H9 (cell line): ENCODE measurements at regions not wholly inside any gene's neighbourhood (a gene's known extent, or its start where the extent isn't known, plus 50 kb on each side); places are given as distances from the start of the nearest gene placed in this dataset.

ENCODE experiments used
- DNase-seq: peaks from one replicate; pipeline ENCODE4 v3.0.0-alpha.2; 2017
- H2AFZ ChIP-seq: one replicate; pipeline ENCODE4 v1.6.1; 2013; ENCODE audit warnings: mild to moderate bottlenecking, low read length, control low read depth, moderate library complexity
- H2AK5ac ChIP-seq: 2 replicates; pipeline ENCODE4 v1.6.1; 2013; ENCODE audit warnings: low read length, control low read depth, mixed read lengths; ENCODE audit not compliant: insufficient read length
- H2BK120ac ChIP-seq: one replicate; pipeline ENCODE4 v1.6.1; 2013; ENCODE audit warnings: low read depth, mild to moderate bottlenecking, low read length, control low read depth, inconsistent platforms; ENCODE audit not compliant: poor library complexity, severe bottlenecking
- H2BK12ac ChIP-seq: 2 replicates; pipeline ENCODE4 v1.6.1; 2013; ENCODE audit warnings: low read length, control low read depth, mixed read lengths, low read depth; ENCODE audit not compliant: insufficient read length
- H2BK15ac ChIP-seq: 2 replicates; pipeline ENCODE4 v1.6.1; 2013; ENCODE audit warnings: low read depth, low read length, control low read depth
- H2BK20ac ChIP-seq: one replicate; pipeline ENCODE4 v1.6.1; 2013; ENCODE audit warnings: low read depth, mild to moderate bottlenecking, low read length, control low read depth, inconsistent platforms; ENCODE audit not compliant: poor library complexity, severe bottlenecking
- H2BK5ac ChIP-seq: 2 replicates; pipeline ENCODE4 v1.6.1; 2013; ENCODE audit warnings: low read length, control low read depth, mixed read lengths; ENCODE audit not compliant: insufficient read length
- H3K14ac ChIP-seq: 2 replicates; pipeline ENCODE4 v1.6.1; 2013; ENCODE audit warnings: low read length, control low read depth; ENCODE audit not compliant: insufficient read depth
- H3K18ac ChIP-seq: 2 replicates; pipeline ENCODE4 v1.6.1; 2013; ENCODE audit warnings: low read depth, mild to moderate bottlenecking, mixed read lengths, low read length, control low read depth; ENCODE audit not compliant: insufficient read length
- H3K23ac ChIP-seq: 2 replicates; pipeline ENCODE4 v1.6.1; 2013; ENCODE audit warnings: low read length, control low read depth, mixed read lengths, low read depth; ENCODE audit not compliant: insufficient read length
- H3K23me2 ChIP-seq: 2 replicates; pipeline ENCODE4 v1.6.1; 2013; ENCODE audit warnings: low read depth, mild to moderate bottlenecking, mixed read lengths, low read length, control low read depth; ENCODE audit not compliant: insufficient read length, poor library complexity, severe bottlenecking
- H3K27ac ChIP-seq: 2 replicates; pipeline ENCODE4 v1.5.1; 2013; ENCODE audit warnings: low read length, control low read depth, mixed read lengths, low read depth; ENCODE audit not compliant: insufficient read length
- H3K27me3 ChIP-seq: 2 replicates; pipeline ENCODE4 v1.6.1; 2013; ENCODE audit warnings: low read length, control low read depth, inconsistent platforms; ENCODE audit not compliant: insufficient read depth
- H3K4ac ChIP-seq: 2 replicates; pipeline ENCODE4 v1.6.1; 2013; ENCODE audit warnings: low read depth, mild to moderate bottlenecking, control low read depth, inconsistent platforms, low read length, moderate library complexity
- H3K4me1 ChIP-seq: 2 replicates; pipeline ENCODE4 v1.6.1; 2013; ENCODE audit warnings: low read length, control low read depth, inconsistent platforms; ENCODE audit not compliant: insufficient read depth
- H3K4me2 ChIP-seq: 2 replicates; pipeline ENCODE4 v1.6.1; 2013; ENCODE audit warnings: low read length, control low read depth, mixed read lengths; ENCODE audit not compliant: insufficient read length, insufficient read depth
- H3K56ac ChIP-seq: 2 replicates; pipeline ENCODE4 v1.6.1; 2013; ENCODE audit warnings: low read depth, mild to moderate bottlenecking, mixed read lengths, low read length, control low read depth; ENCODE audit not compliant: insufficient read length
- H3K79me1 ChIP-seq: 2 replicates; pipeline ENCODE4 v1.6.1; 2013; ENCODE audit warnings: low read depth, mild to moderate bottlenecking, moderate library complexity, low read length, control low read depth, inconsistent platforms; ENCODE audit not compliant: insufficient read depth, poor library complexity, severe bottlenecking
- H3K79me2 ChIP-seq: 2 replicates; pipeline ENCODE4 v1.6.1; 2013; ENCODE audit warnings: low read length, control low read depth, inconsistent platforms; ENCODE audit not compliant: insufficient read depth
- H3K9ac ChIP-seq: 2 replicates; pipeline ENCODE4 v1.6.1; 2013; ENCODE audit warnings: low read length, control low read depth, mixed read lengths; ENCODE audit not compliant: insufficient read length; ENCODE audit errors: extremely low read depth
- H3K9me3 ChIP-seq: one replicate; pipeline ENCODE4 v1.6.1; 2013; ENCODE audit warnings: low read depth, low read length, inconsistent platforms; ENCODE audit not compliant: control insufficient read depth
- H3T11ph ChIP-seq: one replicate; pipeline ENCODE4 v1.6.1; 2013; ENCODE audit warnings: mild to moderate bottlenecking, low read length, control low read depth, inconsistent platforms
- H4K20me1 ChIP-seq: one replicate; pipeline ENCODE4 v1.6.1; 2013; ENCODE audit not compliant: control insufficient read depth, insufficient read length, insufficient read depth
- H4K5ac ChIP-seq: 2 replicates; pipeline ENCODE4 v1.6.1; 2013; ENCODE audit warnings: low read depth, mild to moderate bottlenecking, mixed read lengths, low read length, control low read depth; ENCODE audit not compliant: insufficient read length
- H4K8ac ChIP-seq: replicated peaks from 2 replicates; pipeline ENCODE4 v1.6.1; 2013; ENCODE audit warnings: low read length, control low read depth, mixed read lengths, low read depth; ENCODE audit not compliant: insufficient read length
- H4K91ac ChIP-seq: 2 replicates; pipeline ENCODE4 v1.6.1; 2013; ENCODE audit warnings: low read depth, mild to moderate bottlenecking, moderate library complexity, mixed read lengths, low read length, control low read depth; ENCODE audit not compliant: insufficient read length
- H3K27ac Mint-ChIP-seq, 3 experiments: 2 replicates in 2 of 3; 3 replicates in 1 of 3; pipeline ENCODE4 v1.8.0; 2020 to 2021; ENCODE audit warnings: mixed read lengths in 3 of 3, mild to moderate bottlenecking in 1 of 3, moderate library complexity in 1 of 3
- H3K27me3 Mint-ChIP-seq: 2 replicates; pipeline ENCODE4 v1.8.0; 2021; ENCODE audit warnings: low read depth, mild to moderate bottlenecking, moderate library complexity, mixed read lengths
- H3K36me3 Mint-ChIP-seq, 3 experiments: 2 replicates in 2 of 3; 3 replicates in 1 of 3; pipeline ENCODE4 v1.8.0; 2020 to 2021; ENCODE audit warnings: low read depth in 3 of 3, mixed read lengths in 3 of 3; ENCODE audit not compliant: insufficient read depth in 1 of 3
- H3K4me1 Mint-ChIP-seq, 2 experiments: 2 replicates each; pipeline ENCODE4 v1.8.0; 2020; ENCODE audit warnings: mixed read lengths in 2 of 2
- H3K4me3 Mint-ChIP-seq, 2 experiments: 2 replicates in 1 of 2; 3 replicates in 1 of 2; pipeline ENCODE4 v1.8.0; 2020 to 2021; ENCODE audit warnings: mild to moderate bottlenecking in 2 of 2, mixed read lengths in 2 of 2, moderate library complexity in 1 of 2
- H3K9me3 Mint-ChIP-seq, 2 experiments: 2 replicates in 1 of 2; 3 replicates in 1 of 2; pipeline ENCODE4 v1.8.0; 2020; ENCODE audit warnings: mild to moderate bottlenecking in 2 of 2, mixed read lengths in 2 of 2, moderate library complexity in 1 of 2
- CTCF ChIP-seq: fragments of 200-600 bp; sonication (generic); conservative IDR thresholded peaks from 3 replicates; pipeline ENCODE4 v1.8.0; 2021; ENCODE audit warnings: antibody characterized with exemption, mild to moderate bottlenecking
- WGBS: extraction: QIAGEN DNeasy Blood & Tissue Kit; methylation state at CpG from one replicate; pipeline ENCODE4 v1.1.7; 2013; ENCODE audit warnings: missing lambda C conversion rate, low lambda C conversion rate, mixed read lengths; ENCODE audit not compliant: insufficient read length; ENCODE audit errors: extremely low coverage; 5-methylcytosine and 5-hydroxymethylcytosine counted together

- WGBS = no CpG with 5 or more reads among the region's 2 CpGs
- no peak overlapping the region for H2BK12ac ChIP-seq
- Mint-ChIP-seq H3K9me3 (peaks cover 7% of the 10 kb centered on the region in 2 experiments), H3K4me3 (no peak overlapping the region), H3K27me3 (no peaks in the 10 kb centered on the region), H3K36me3 (peaks cover 1 to 9% (median 5%) of the 10 kb centered on the region in 3 experiments; a peak in 6 of 7 replicates), H3K27ac (no peak overlapping the region), H3K4me1 (no peaks in the 10 kb centered on the region)
- H4K91ac ChIP-seq = no peak overlapping the region
- TF ChIP-seq CTCF = no peak
- H3K79me1 ChIP-seq = no peaks in the 10 kb centered on the region
- H3K4ac ChIP-seq = no peak overlapping the region
- no peak overlapping the region for H2AFZ ChIP-seq
- no peak overlapping the region for H4K8ac ChIP-seq
- H3K23ac ChIP-seq = no peak overlapping the region
- DNase-seq = no peak
- H3K79me2 ChIP-seq = no peaks in the 10 kb centered on the region
- H2BK20ac ChIP-seq = no peak overlapping the region
- H3K9ac ChIP-seq = no peak overlapping the region
- no peak overlapping the region for H3K14ac ChIP-seq
- no peak overlapping the region for H2BK120ac ChIP-seq
- no peak overlapping the region for H2BK5ac ChIP-seq
- no peak overlapping the region for H4K5ac ChIP-seq
- no peak overlapping the region for H3T11ph ChIP-seq
- H4K20me1 ChIP-seq = no peaks in the 10 kb centered on the region
- H3K27me3 ChIP-seq = no peaks in the 10 kb centered on the region
- no peak overlapping the region for H3K27ac ChIP-seq
- H3K56ac ChIP-seq = no peak overlapping the region
- H3K4me1 ChIP-seq = no peaks in the 10 kb centered on the region
- no peak overlapping the region for H2AK5ac ChIP-seq
- no peak overlapping the region for H3K4me2 ChIP-seq
- no peak overlapping the region for H2BK15ac ChIP-seq
- no peak overlapping the region for H3K18ac ChIP-seq
- H3K9me3 ChIP-seq = peaks cover 6% of the 10 kb centered on the region
- no peaks in the 10 kb centered on the region for H3K23me2 ChIP-seq
These were observed 291.4 kb downstream of the DNAJB9 start for GRCh38 chr7:108861071-108861470.
